ENCODE measurements at regions not wholly inside any gene's neighbourhood (a gene's known extent, or its start where the extent isn't known, plus 50 kb on each side); places are given as distances from the start of the nearest gene placed in this dataset.

- H3K27ac ChIP-seq (ENCODE audit: extremely low read length, insufficient read depth, low read length): no peak overlapping the region
- FAIRE-seq (no peak), DNase-seq (ENCODE audit: low spot score) (no peak), ATAC-seq (no peak)
- WGBS (ENCODE audit: low lambda C conversion rate): 35% methylated on average over 11 of the region's 11 CpGs
- H4K20me1 ChIP-seq (ENCODE audit: insufficient read depth, low read length): no peaks in the 10 kb centered on the region
- no peak overlapping the region for H3K4me2 ChIP-seq (ENCODE audit: low read depth, low read length)
- intact Hi-C loops (cut with micrococcal nuclease; ENCODE audit: unreplicated experiment) (no loop called here), in situ Hi-C loops (cut with HindIII; ENCODE audit: extremely low pct_ligation_motif_present, low pct_unique_long_range_greater_than_20kb) (no loop called here)
- TF ChIP-seq ZNF335 (CRISPR knock-in tag; IDR thresholded peaks at IDR 0.05): no peak
- TF ChIP-seq MATR3 (CRISPR knock-in tag; IDR thresholded peaks at IDR 0.05): no peak
- TF ChIP-seq ZNF710 (CRISPR knock-in tag; IDR thresholded peaks at IDR 0.05; ENCODE audit: borderline replicate concordance): no peak
- TF ChIP-seq ZFP37 (CRISPR knock-in tag; IDR thresholded peaks at IDR 0.05; ENCODE audit: borderline replicate concordance): no peak
- TF ChIP-seq ZBTB38 (CRISPR knock-in tag; IDR thresholded peaks at IDR 0.05): no peak
- TF ChIP-seq TOPORS (CRISPR knock-in tag; IDR thresholded peaks at IDR 0.05): no peak
- TF ChIP-seq IRF1 (CRISPR knock-in tag; IDR thresholded peaks at IDR 0.05; ENCODE audit: low read depth): no peak
- no peak overlapping the region for H3K4me3 ChIP-seq (replicated peaks in 1 of 3; ENCODE audit: insufficient read depth in 1 of 3, low read depth in 2 of 3, low read length in 3 of 3)
- peaks cover 0 to 18% of the 10 kb centered on the region in 2 experiments; a peak in 1 of 5 replicates for H3K27me3 ChIP-seq (ENCODE audit: control insufficient read depth in 1 of 2, insufficient read depth in 2 of 2, low read length in 2 of 2)
- no peaks in the 10 kb centered on the region for H3K4me1 ChIP-seq (ENCODE audit: insufficient read depth, low read length)
- no peak overlapping the region for H2AFZ ChIP-seq (ENCODE audit: low read length)
- no peaks in the 10 kb centered on the region for H3K9me3 ChIP-seq (ENCODE audit: low read length)
- H3K36me3 ChIP-seq (replicated peaks in 1 of 2; ENCODE audit: control insufficient read depth in 1 of 2, insufficient read depth in 2 of 2, low read length in 2 of 2): no peaks in the 10 kb centered on the region
- ChIA-PET POLR2A (no interaction called here), CTCF (ENCODE audit: low intra/inter-chr PET ratio, low total read pairs) (no interaction called here)
- H3K9ac ChIP-seq (ENCODE audit: insufficient read depth, low read depth, low read length): no peak overlapping the region
- BruUV-seq (replicated peaks): no TSS peak
- H3K79me2 ChIP-seq (ENCODE audit: insufficient read depth, low read length): no peaks in the 10 kb centered on the region
Observed at GRCh38 chr22:47600281-47600680, 837.8 kb downstream of the TBC1D22A start.

All from HepG2 (cell line).